ENCODE measurements at regions not wholly inside any gene's neighbourhood (a gene's known extent, or its start where the extent isn't known, plus 50 kb on each side); places are given as distances from the start of the nearest gene placed in this dataset.

- DNase-seq (ENCODE audit: low read depth in 2 of 2): no peak
Measured at GRCh38 chr4:54924891-54925290, 200.5 kb downstream of the KDR start.

DNA sequence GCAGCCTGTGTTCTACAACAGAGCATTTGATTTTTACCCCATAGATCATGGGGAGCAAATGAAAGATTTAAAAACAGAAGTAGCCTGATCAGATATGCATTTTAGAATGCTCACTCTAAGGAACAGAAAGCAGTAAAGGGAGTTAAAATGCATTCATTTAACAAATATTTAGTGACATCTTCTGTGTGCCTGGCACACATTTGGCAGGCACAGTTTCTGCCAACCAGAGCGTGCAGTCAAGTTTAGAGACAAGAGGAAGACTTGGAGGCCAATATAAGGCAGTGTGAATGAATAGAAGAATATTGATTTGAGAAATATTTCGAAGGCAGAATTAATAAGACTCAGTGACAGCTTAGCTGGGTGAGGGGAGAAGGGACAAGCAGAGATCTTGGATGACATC is 210.1 kb downstream of the KDR start:
- no peak for DNase-seq (ENCODE audit: low read depth in 2 of 2)

- no peak for DNase-seq (ENCODE audit: low read depth in 2 of 2)
Measured at GRCh38 chr4:54914781-54915180, 210.6 kb downstream of the KDR start.

DNA sequence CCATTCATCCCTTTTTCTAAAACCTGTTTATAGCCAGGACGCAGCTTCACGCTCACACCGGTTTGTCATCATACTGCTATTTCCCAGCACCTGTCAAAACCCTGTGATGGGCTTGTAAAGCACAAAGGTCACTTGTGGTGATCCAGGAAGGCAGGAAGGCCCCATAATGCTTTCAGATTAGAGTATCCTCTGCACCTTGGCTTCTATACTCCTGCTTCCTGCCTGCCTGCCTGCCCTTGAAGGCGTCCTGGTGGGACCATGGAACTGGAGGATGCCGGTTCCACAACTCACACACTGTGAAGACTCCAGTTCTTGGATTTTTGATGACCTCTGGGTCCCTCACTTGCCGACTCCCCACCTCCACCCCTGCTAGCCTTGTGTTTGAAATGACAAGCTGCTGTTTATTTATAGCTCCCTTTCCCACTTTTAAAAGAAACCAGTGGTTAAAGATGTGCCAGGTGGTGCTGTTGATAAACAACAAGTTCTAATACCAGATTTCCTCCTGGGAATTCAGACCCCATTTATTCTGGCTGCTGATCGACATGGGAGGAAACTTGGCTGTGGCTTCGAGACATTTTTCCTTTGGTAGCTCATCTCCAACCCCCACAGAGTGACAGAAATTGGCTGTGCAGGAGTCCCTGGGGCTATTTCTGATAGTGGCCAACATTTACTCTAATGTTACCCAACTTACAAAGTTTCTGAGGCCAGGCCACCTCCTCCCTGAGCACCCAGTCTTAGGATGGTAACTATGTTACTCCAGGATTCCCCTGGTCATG is 211.5 kb downstream of the KDR start:
- DNase-seq (ENCODE audit: low read depth in 2 of 2): no peak

DNA sequence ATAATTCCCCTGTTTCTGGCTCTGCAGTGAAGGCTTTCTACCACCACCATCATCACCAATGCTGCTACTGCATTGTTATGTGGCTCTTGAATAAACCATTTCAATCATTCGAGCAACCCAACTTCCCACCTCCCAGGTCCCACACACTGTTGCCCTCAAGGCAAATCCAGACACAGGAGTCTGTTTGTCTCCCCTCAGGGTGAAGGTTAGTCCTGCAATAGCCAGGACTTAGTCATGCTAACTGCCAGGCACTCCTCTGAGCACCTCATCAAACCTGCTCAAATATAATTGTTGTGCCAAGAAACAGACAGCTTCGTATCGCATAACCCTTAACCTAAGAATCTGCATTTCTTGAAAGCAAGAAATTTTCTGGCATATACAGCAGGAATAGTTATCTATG is 213.2 kb downstream of the KDR start:
- no peak for DNase-seq (ENCODE audit: low read depth in 2 of 2)

DNA sequence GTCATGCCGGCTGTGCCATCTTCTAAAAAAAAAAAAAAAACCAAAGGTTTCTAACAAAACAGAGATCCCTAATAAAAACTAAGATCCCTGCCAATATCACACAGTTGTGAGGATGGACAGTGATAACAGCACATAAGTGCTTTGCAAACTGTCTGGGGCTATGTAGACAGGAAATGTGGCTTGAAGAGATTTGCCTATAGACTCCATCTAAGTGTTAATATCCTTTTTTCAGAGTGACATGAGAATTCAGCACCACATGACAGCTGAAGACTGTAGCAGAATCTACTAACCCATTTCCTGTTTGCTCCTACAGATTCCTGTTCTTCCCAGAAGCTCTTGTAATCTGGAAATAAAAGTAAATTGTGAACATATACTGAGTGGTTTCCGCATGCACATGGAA is 215.4 kb downstream of the KDR start:
- no peak for DNase-seq (ENCODE audit: low read depth in 2 of 2)

DNA sequence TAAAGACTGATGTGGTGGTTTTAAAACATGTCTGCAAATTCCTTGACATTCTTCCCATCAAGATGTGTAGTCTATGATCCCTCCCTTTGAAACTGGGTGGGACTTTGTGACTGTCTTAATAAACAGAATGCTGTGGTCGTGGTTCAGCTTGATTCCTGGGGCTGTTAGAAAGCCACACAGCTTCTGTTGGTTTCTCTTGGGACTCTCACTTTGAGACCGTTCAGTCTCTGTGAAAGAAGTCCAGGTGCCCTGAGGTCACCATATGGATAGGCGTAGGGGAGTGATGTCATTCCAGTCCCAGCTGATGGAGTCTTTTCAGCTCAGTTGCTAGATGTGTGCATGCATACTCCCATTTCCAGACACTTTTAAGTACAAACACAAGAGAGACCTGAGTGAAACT is 216.6 kb downstream of the KDR start:
- no peak for DNase-seq (ENCODE audit: low read depth in 2 of 2)

DNA sequence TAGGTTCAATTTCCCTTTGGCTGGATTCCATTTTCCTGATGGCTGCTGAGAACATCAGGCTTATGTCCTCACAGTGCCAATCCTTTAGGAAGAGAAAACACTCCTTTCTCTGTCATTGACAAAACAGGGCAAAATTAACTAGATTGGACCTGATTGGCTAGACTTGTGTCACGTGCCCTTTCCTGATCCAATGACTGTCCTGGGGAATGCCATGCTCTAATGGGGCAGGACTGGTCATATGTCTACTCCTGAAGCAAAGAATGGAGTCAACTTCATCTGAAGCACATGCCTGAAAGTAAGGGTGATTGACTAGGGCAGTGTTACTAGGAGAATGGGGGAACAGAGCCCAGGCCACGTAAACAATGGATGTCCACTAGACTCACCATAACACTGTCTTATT is 220.4 kb downstream of the KDR start:
- no peak for DNase-seq (ENCODE audit: low read depth in 2 of 2)

GRCh38 chr4:54902976-54903375 is 222.4 kb downstream of the KDR start:
- no peak for DNase-seq (ENCODE audit: low read depth in 2 of 2)

- no peak for DNase-seq (ENCODE audit: low read depth in 2 of 2)
Measured at GRCh38 chr4:54902271-54902670, 223.1 kb downstream of the KDR start.

DNA sequence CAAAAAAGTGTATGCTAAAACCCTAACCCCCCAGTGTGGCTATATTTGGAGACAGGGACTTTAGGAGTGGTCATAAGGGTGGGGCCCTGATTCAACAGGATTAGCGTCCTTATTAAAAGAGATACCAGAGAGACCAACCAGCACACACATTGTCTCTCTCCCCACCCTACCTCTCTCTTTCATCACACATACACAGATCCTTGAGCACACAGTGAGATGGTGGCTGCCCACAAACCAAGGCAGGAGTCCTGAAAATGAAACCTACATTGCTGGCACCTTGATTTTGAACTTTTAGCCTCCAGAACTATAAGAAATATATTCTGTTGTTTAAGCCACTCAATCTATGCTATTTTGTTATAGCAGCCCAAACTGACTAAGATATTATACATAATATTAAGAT is 224.2 kb downstream of the KDR start:
- DNase-seq (ENCODE audit: low read depth in 2 of 2): no peak

- DNase-seq (ENCODE audit: low read depth in 2 of 2): no peak
Measured at GRCh38 chr4:54898656-54899340, 226.6 kb downstream of the KDR start.

- DNase-seq (ENCODE audit: low read depth in 2 of 2): no peak
Measured at GRCh38 chr4:54898056-54898562, 227.3 kb downstream of the KDR start.

- no peak for DNase-seq (ENCODE audit: low read depth in 2 of 2)
Measured at GRCh38 chr4:54897590-54897989, 227.8 kb downstream of the KDR start.

DNA sequence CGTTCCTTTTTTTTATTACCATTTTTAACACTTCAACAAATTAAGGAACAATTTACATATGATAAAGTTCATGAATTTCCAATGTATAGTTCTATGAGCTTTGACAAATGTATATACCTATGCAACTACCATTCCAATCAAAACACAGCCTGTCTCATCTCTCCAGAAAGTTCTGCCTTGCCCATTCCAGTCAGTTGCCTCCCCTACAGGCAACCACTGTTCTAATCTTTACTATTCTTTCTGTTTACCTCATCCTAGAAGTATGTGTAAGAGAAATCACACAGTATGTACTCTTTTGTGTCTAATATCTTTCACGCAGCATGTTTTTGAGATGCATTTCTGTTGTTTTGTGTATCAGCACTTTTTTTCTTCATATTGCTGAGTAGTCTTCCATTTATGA is 224.9 kb downstream of the KIT start:
- no peak for DNase-seq (ENCODE audit: low read depth in 2 of 2)

GRCh38 chr4:54879576-54879975 is 221.8 kb downstream of the KIT start:
- no peak for DNase-seq (ENCODE audit: low read depth in 2 of 2)

DNA sequence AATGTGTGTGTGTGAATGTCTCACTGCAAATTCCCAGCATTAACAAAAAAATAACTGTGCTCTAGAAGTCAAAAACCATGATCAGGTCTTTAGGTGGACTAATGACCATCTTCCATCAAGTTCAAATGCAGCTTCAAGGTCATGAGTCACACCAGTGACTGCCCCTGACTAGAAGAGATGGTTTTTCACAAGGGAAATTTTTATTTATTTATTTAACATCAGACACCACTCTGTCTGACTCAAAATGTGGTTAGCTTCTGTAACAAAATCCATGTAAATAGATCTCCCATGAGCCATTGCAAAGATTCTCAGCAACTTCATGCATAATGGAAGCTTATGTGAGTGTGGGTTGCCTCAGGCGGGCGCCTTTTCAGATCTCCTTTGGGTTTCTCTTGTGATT is 219.2 kb downstream of the KIT start:
- no peak for DNase-seq (ENCODE audit: low read depth in 2 of 2)

- no peak for DNase-seq (ENCODE audit: low read depth in 2 of 2)
Measured at GRCh38 chr4:54872261-54872660, 214.5 kb downstream of the KIT start.

DNA sequence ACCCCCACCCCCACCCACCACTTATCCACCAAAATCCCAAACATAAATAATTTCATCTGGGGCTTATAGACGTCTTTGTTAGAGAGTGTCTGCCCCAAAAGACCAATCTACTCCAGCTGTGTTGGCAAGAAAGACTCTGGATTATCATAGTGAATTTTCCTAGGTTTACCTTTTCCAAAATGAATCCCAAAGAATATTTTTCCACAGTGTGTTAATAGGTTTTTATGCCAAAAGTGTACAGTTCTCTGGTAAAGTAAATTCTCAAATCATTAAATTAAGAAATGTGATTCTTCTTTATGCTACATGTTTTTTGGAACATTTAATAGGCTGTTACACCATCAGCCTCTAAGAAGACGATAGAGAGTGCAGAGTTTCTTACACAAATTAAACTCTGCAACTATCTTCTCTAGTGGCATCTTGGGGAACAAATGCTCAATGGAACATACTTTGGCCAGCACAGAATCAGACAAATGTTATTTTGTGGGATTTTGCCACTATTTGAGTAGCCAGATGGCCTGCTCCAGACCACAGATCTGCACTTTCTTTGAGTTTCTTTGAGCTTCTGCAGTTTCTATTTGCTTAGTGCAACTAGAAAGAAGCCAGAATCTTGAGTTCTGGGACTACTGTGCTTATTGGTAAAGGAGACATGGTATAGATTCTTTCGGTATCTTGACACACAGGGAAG is 206.0 kb downstream of the KIT start:
- DNase-seq (ENCODE audit: low read depth in 2 of 2): no peak

DNA sequence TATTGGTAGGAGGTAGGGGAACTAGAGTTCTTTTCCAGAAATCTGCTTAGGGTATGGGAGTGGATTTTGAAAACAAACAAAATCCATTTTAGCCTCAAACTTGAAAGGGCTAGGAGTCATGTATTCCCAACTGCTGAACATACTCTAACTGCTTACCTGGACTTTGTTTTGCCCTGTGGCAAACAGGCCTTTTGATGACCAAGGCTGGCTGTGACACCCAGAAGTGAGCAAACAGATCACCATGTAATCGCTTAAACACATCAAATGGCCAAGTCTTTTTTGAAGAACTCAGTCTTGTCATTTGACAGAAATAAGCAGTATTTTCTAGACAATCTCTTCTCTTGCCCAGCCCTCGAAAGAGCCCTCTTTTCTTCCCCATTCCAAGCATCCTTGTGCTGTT is 203.4 kb downstream of the KIT start:
- no peak for DNase-seq (ENCODE audit: low read depth in 2 of 2)

DNA sequence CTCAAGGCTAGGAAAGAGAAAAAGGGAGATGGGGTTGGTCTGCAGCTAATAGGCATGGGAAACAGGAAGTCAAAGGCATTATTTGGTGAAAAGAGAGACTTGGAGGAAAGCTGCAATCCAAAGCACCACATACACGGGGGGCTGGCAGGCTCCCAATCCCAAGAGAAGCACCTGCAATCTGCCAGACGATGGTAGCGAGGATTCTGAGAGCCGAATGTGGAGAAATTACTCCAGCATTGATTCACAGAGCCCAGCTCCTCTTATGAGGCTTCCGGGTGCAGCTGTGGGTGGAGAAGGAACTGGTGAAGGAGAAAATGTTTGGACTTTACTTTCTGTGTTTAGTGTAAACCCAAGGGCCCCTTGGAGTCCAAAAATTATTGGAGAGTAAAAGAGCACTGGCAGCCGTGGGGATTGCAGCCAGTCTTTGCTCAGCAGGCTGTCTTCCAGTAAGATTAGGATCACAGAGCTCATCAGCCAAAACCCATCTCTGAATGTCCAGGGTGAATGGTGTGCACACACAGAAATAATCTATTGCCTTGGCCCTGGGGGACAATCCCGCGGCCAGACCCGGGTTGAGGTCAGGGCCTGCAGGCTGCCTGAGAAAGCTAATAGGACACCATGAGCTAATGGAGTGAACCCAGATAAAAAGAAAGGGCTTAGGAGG is 197.6 kb downstream of the KIT start:
- DNase-seq (ENCODE audit: low read depth in 2 of 2): no peak

- no peak for DNase-seq (ENCODE audit: low read depth in 2 of 2)
Measured at GRCh38 chr4:54852602-54853001, 194.8 kb downstream of the KIT start.

All from stimulated activated CD4-positive, alpha-beta T cell treated with anti-CD3 and anti-CD28 coated beads, Interleukin-1b, Interleukin-23, amount 100 ng/mL, for 4 hours (primary cell).